ENCODE measurements at regions not wholly inside any gene's neighbourhood (a gene's known extent, or its start where the extent isn't known, plus 50 kb on each side); places are given as distances from the start of the nearest gene placed in this dataset.
"Not testable (repeated sequence)": the region's sequence is repeated elsewhere in the genome, so short reads cannot be mapped to it uniquely, and the experiment has no call there.

- not testable (repeated sequence) for FAIRE-seq; DNase-seq (ENCODE audit: extremely low spot score, insufficient read length, low read depth)
Measured at GRCh38 chr12:131475012-131475411, 235.9 kb upstream of the SFSWAP start.

GRCh38 chr12:131477613-131478012, 233.3 kb upstream of the SFSWAP start:
- DNase-seq (ENCODE audit: extremely low spot score, insufficient read length, low read depth) (no peak), FAIRE-seq (peak; percentile 73)

DNA sequence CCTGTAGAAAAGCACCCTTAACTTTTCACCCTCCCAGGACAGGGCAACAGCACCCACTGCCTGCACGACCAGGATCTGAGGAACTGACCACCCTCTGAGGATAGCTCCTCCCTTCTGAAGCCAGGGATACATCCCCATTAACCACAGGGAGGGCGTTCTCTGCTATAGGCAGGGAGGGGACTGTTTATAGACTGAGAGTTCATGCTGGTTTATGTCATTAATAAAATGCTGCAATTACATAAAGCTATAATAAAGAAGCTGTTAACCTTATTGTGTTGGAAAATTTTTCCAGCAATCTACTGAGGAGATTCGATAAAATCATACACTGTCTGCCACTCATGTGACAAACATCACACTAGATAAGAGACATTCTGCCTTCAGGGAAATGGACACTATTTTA, 232.4 kb upstream of the SFSWAP start:
- FAIRE-seq (no peak), DNase-seq (ENCODE audit: extremely low spot score, insufficient read length, low read depth) (no peak)

DNA sequence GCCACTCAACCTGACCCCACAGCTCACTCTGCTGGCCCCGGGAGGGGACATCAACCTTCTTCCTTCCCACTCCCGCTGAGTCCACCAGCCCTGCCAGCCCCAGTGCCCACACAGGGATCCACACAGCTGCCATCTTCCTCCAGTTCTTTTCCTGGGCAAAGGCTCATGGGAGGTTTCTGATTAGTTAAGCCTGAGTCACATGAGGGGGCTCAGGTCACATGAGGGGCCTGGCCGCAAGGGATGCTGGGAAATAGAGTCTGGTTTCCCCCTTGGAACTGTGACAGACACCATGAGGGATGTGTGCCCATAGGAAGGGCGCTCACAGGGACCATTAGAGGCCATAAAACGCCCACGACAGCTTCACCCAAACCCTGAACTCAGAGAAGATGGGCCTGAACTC, 228.7 kb upstream of the SFSWAP start:
- no peak for FAIRE-seq

DNA sequence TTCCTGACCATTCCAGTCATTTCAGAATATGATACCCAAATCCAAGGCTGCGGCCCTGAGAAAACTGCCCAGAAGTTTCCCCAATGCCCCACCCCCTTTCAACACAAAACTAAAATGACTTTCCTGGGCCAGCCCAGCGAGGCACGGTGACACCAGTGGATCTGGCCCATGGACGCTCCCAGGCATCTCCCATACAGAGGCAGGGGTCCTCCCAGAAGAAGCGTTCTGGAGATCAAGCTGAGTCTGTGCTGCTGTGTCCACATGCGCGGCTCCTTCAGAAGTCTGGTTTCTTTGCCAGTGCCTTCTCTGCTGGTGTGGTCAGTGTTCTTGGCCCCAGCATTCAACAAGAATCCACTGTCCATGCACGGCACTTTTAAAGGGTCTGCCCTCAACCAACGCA, 228.2 kb upstream of the SFSWAP start:
- FAIRE-seq (no peak), DNase-seq (ENCODE audit: extremely low spot score, insufficient read length, low read depth) (no peak)

More for the DNA sequence above, 228.7 kb upstream of the SFSWAP start:
- no peak for DNase-seq (ENCODE audit: extremely low spot score, insufficient read length, low read depth)

DNA sequence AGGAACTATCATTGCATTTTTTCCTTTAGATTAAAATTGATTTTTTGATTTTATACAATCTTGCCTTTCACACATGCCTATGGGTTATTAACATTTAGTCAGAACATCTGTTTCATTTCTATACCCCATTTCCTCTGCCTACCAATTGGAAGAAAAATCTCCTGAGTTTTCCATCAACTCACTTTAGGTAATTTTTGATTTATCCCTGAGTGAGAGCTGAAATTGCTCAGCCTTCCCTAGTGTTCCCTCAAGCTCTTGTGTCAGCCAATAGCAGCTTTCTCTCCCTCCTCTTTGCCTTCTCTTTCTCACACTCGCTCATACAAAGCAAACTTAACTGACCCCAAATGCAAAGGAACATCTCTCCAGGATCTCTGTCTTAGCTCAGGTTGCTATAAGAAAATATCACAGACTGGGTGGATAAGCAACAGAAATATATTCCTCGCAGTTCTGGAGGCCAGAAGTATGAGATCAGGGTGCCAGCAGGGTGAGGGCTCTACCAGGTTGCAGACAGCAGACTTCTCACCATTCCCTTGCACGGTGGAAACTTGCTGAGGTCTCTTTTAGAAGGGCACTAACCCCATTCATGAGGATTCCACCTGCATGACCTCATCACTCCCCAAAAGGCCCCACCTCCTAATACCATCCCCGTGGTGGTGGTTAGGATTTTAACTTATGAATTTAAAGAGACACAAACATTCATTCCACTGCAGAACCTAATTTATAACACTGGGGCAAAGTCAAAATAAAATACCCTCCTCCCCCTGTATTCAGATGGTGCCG, 224.2 kb upstream of the SFSWAP start:
- DNase-seq (ENCODE audit: extremely low spot score, insufficient read length, low read depth) (no peak), FAIRE-seq (no peak)

GRCh38 chr12:131487388-131488124, 223.3 kb upstream of the SFSWAP start:
- FAIRE-seq = no peak
- DNase-seq (ENCODE audit: extremely low spot score, insufficient read length, low read depth) = no peak

- FAIRE-seq (no peak), DNase-seq (ENCODE audit: extremely low spot score, insufficient read length, low read depth) (no peak)
Measured at GRCh38 chr12:131489718-131490117, 221.2 kb upstream of the SFSWAP start.

- no peak for DNase-seq (ENCODE audit: extremely low spot score, insufficient read length, low read depth)
- no peak for FAIRE-seq
Measured at GRCh38 chr12:131491155-131491554, 219.7 kb upstream of the SFSWAP start.

GRCh38 chr12:131491916-131492490, 218.9 kb upstream of the SFSWAP start:
- FAIRE-seq = no peak
- DNase-seq (ENCODE audit: extremely low spot score, insufficient read length, low read depth) = no peak

DNA sequence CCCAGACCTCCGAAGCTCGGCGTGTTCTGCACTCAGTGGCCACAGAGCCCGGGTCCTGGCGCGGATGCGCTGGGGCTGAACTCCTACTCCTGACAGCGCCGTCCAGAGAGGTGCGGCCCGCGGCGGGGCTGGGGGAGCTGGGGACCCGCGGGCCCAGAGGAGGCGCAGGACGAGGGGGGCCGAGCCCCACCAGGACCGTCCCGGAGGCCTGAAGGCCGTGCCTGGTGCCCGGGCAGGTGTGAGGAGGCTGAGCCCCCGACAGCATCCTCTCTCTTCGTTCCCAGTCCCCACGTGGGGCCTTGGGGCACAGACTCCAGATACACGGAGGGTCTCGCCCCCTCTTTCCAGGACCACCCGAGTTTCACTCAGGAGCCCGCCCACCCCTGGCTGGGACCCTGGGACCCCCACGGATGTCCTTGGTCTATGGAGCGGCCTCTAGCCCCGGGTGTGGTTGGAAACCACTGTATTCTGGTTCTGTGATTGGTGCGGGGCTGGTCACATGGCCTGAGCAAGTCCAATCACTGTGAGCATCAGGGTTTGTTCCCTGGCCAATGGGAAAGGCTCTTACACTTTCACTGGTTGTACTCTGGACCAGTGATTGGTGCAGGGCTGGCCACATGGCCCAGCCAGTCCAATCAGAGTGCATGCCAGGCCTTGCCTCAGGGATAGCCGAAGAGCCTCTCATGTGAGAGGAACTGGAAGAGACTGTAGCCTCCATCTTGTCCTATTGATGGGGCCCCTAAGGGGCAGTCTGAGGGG, 217.6 kb upstream of the SFSWAP start:
- DNase-seq (ENCODE audit: extremely low spot score, insufficient read length, low read depth) (no peak), FAIRE-seq (no peak)

DNA sequence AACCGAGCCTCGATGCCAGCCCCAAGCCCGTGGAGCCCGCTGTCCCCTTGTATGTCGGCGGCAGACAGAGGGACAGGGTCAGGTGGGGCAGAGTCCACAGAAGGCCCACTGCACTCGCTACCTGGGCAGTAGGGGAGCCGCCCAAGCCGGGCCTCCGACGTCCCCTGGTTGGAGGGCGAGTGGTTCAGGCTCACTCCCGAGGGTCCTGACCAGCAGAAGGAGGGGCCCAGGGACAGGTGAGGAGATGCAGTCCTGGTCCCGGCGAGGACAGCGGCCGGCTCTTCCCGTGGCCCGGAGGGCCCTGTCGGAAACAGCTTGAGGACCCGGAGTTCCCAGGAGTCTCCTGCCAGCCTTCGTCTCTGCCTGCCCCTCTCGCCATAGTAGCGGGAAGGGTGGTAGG, 216.7 kb upstream of the SFSWAP start:
- FAIRE-seq (no peak), DNase-seq (ENCODE audit: extremely low spot score, insufficient read length, low read depth) (no peak)

- FAIRE-seq = no peak
Measured at GRCh38 chr12:131494741-131495524, 216.0 kb upstream of the SFSWAP start.

DNA sequence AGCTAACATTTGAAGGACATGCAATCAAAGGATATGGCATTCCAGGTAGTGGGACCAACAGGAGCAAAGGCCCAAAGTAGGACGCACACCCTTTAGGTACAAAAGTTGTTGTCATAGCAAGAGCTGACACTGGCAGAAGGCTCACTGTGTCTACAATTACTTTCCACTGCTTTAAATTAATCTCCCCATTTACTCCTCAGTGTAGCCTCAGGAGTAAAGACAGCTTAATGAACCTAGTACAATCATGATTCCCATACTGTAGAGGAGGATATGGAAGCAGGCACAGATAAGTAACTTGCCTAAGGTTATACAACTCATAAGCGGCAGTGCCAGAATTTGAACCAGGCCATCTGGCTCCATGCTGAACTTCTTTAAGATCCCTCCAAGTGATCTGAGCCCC, 212.9 kb upstream of the SFSWAP start:
- no peak for FAIRE-seq

More at GRCh38 chr12:131494741-131495524, 216.0 kb upstream of the SFSWAP start:
- DNase-seq (ENCODE audit: extremely low spot score, insufficient read length, low read depth) = no peak

DNA sequence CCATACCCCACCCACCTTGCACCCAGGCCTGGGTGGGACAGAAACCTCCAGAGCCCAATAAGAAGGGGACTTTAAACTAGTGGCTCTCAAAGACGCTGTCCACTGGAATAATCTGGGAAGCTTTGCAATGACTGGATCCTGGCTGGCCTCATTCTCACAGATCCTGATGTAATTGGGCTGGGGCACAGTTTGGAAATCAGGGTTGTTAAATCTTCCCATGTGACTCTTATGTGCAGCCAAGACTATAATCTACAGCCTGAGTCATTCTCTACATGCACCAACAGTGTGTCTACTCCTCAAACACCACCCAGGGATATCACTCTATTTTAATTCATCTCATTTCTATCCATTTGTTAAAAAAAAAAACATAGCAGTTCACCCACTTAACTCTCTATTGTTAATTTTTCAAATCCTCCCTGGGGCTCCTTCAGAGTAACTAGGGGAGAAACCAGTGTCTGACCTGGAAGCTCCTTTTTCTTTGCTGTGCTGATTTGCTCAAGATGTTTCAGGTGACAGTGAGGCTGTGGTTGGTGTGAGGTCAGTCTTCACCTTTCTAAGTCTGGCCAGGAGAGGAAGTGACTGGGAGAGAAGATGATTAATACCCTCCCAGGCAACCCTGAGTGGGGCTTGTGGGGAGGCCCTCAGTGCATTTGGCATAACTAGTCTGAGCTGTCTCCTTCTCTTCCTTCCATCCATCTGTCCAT, 211.6 kb upstream of the SFSWAP start:
- peak; percentile 11 for DNase-seq (ENCODE audit: extremely low spot score, insufficient read length, low read depth)
- peak; percentile 33 for FAIRE-seq

More for the DNA sequence above, 212.9 kb upstream of the SFSWAP start:
- no peak for DNase-seq (ENCODE audit: extremely low spot score, insufficient read length, low read depth)

GRCh38 chr12:131499864-131500190, 211.1 kb upstream of the SFSWAP start:
- DNase-seq (ENCODE audit: extremely low spot score, insufficient read length, low read depth) = no peak
- no peak for FAIRE-seq

GRCh38 chr12:131500564-131500963, 210.3 kb upstream of the SFSWAP start:
- DNase-seq (ENCODE audit: extremely low spot score, insufficient read length, low read depth) (no peak), FAIRE-seq (no peak)

- FAIRE-seq (no peak), DNase-seq (ENCODE audit: extremely low spot score, insufficient read length, low read depth) (no peak)
Measured at GRCh38 chr12:131505561-131505960, 205.3 kb upstream of the SFSWAP start.

- DNase-seq (ENCODE audit: extremely low spot score, insufficient read length, low read depth) (no peak), FAIRE-seq (no peak)
Measured at GRCh38 chr12:131506426-131506825, 204.5 kb upstream of the SFSWAP start.

Data from GM18507 (cell line).